ENCODE measurements at regions not wholly inside any gene's neighbourhood (a gene's known extent, or its start where the extent isn't known, plus 50 kb on each side); places are given as distances from the start of the nearest gene placed in this dataset.

GRCh38 chrX:25295466-25295865 is 279.7 kb upstream of the ARX start:
- TF ChIP-seq, protein P1, sequence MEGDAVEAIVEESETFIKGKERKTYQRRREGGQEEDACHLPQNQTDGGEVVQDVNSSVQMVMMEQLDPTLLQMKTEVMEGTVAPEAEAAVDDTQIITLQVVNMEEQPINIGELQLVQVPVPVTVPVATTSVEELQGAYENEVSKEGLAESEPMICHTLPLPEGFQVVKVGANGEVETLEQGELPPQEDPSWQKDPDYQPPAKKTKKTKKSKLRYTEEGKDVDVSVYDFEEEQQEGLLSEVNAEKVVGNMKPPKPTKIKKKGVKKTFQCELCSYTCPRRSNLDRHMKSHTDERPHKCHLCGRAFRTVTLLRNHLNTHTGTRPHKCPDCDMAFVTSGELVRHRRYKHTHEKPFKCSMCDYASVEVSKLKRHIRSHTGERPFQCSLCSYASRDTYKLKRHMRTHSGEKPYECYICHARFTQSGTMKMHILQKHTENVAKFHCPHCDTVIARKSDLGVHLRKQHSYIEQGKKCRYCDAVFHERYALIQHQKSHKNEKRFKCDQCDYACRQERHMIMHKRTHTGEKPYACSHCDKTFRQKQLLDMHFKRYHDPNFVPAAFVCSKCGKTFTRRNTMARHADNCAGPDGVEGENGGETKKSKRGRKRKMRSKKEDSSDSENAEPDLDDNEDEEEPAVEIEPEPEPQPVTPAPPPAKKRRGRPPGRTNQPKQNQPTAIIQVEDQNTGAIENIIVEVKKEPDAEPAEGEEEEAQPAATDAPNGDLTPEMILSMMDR (IDR thresholded peaks at IDR 0.05; ENCODE audit: insufficient read depth in 1 of 2, low read depth in 1 of 2, low read length in 1 of 2, severe bottlenecking in 1 of 2, unreplicated experiment in 1 of 2): no peak
- Histone ChIP-seq H3K4me1 (no peaks in the 10 kb centered on the region), H3K9me3 (no peaks in the 10 kb centered on the region), H3K36me3 (ENCODE audit: control insufficient read depth, insufficient read depth, low read length) (no peaks in the 10 kb centered on the region), H3K27me3 (replicated peaks; ENCODE audit: control insufficient read depth, insufficient read depth, low read length) (no peaks in the 10 kb centered on the region), H3K4me3 (ENCODE audit: low read depth, low read length) (no peak overlapping the region)
- no peaks in the 10 kb centered on the region for H3K9me3 Mint-ChIP-seq (ENCODE audit: unreplicated experiment)
- ChIA-PET POLR2A (no interaction called here), CTCF (no interaction called here)
- no TSS peak for BruUV-seq (replicated peaks)
- DNase-seq: no peak
- peaks cover 2% of the 10 kb centered on the region for H3K27me3 Mint-ChIP-seq (ENCODE audit: insufficient read depth, unreplicated experiment)
- H3K4me1 Mint-ChIP-seq (ENCODE audit: low read depth, unreplicated experiment): no peaks in the 10 kb centered on the region
- H3K27ac Mint-ChIP-seq (ENCODE audit: unreplicated experiment): no peak overlapping the region
- H3K36me3 Mint-ChIP-seq (ENCODE audit: insufficient read depth, unreplicated experiment): no peaks in the 10 kb centered on the region
- H3K4me3 Mint-ChIP-seq (ENCODE audit: unreplicated experiment): no peak overlapping the region
- intact Hi-C loops (cut with micrococcal nuclease; ENCODE audit: unreplicated experiment): no loop called here

DNA sequence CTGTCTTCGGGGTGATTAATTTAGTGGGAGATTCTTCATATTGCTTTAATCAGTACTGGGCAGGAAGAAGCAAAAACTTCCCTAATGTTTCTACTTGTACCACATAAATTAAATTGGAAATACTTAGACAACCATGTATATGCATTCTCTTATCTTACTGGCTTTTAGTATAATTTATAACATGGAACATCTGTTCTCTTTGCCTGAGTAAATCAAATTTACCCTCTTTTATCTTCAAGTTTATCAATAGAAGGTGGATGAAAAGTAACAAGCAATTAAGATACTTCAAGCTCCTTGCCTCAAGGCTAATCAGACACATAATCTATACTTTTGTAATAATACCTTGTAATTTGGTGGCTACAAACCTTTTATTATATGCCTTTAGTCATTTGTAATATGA is 274.4 kb upstream of the ARX start:
- Histone ChIP-seq H3K27me3 (replicated peaks; ENCODE audit: control insufficient read depth, insufficient read depth, low read length) (no peaks in the 10 kb centered on the region), H3K36me3 (ENCODE audit: control insufficient read depth, insufficient read depth, low read length) (no peaks in the 10 kb centered on the region), H3K9me3 (no peaks in the 10 kb centered on the region), H3K4me3 (ENCODE audit: low read depth, low read length) (no peak overlapping the region), H3K4me1 (no peaks in the 10 kb centered on the region)
- Mint-ChIP-seq H3K27me3 (ENCODE audit: insufficient read depth, unreplicated experiment) (peaks cover 4% of the 10 kb centered on the region), H3K36me3 (ENCODE audit: insufficient read depth, unreplicated experiment) (peaks cover 5% of the 10 kb centered on the region), H3K9me3 (ENCODE audit: unreplicated experiment) (no peaks in the 10 kb centered on the region), H3K27ac (ENCODE audit: unreplicated experiment) (no peak overlapping the region), H3K4me3 (ENCODE audit: unreplicated experiment) (no peak overlapping the region), H3K4me1 (ENCODE audit: low read depth, unreplicated experiment) (no peaks in the 10 kb centered on the region)
- no peak for DNase-seq
- ChIA-PET CTCF (no interaction called here), POLR2A (no interaction called here)
- intact Hi-C loops (cut with micrococcal nuclease; ENCODE audit: unreplicated experiment): no loop called here
- TF ChIP-seq, protein P1 (IDR thresholded peaks at IDR 0.05; ENCODE audit: insufficient read depth in 1 of 2, low read depth in 1 of 2, low read length in 1 of 2, severe bottlenecking in 1 of 2, unreplicated experiment in 1 of 2): no peak
- no TSS peak for BruUV-seq (replicated peaks)

- Mint-ChIP-seq H3K4me3 (ENCODE audit: unreplicated experiment) (no peak overlapping the region), H3K27me3 (ENCODE audit: insufficient read depth, unreplicated experiment) (peaks cover 4% of the 10 kb centered on the region), H3K36me3 (ENCODE audit: insufficient read depth, unreplicated experiment) (peaks cover 6% of the 10 kb centered on the region), H3K27ac (ENCODE audit: unreplicated experiment) (no peak overlapping the region), H3K9me3 (ENCODE audit: unreplicated experiment) (no peaks in the 10 kb centered on the region), H3K4me1 (ENCODE audit: low read depth, unreplicated experiment) (no peaks in the 10 kb centered on the region)
- TF ChIP-seq, protein P1 (IDR thresholded peaks at IDR 0.05; ENCODE audit: insufficient read depth in 1 of 2, low read depth in 1 of 2, low read length in 1 of 2, severe bottlenecking in 1 of 2, unreplicated experiment in 1 of 2): no peak
- POLR2A ChIA-PET: no interaction called here
- Histone ChIP-seq H3K9me3 (no peaks in the 10 kb centered on the region), H3K27me3 (replicated peaks; ENCODE audit: control insufficient read depth, insufficient read depth, low read length) (no peaks in the 10 kb centered on the region), H3K4me3 (ENCODE audit: low read depth, low read length) (no peak overlapping the region), H3K4me1 (no peaks in the 10 kb centered on the region), H3K36me3 (ENCODE audit: control insufficient read depth, insufficient read depth, low read length) (no peaks in the 10 kb centered on the region)
- CTCF ChIA-PET: no interaction called here
- no TSS peak for BruUV-seq (replicated peaks)
- no peak for DNase-seq
- intact Hi-C loops (cut with micrococcal nuclease; ENCODE audit: unreplicated experiment): no loop called here
Measured at GRCh38 chrX:25288676-25289075, 272.9 kb upstream of the ARX start.
